Left kidney (tissue), 1 donor: ENCODE measurements at regions not wholly inside any gene's neighbourhood (a gene's known extent, or its start where the extent isn't known, plus 50 kb on each side); places are given as distances from the start of the nearest gene placed in this dataset.
"Not testable (repeated sequence)": the region's sequence is repeated elsewhere in the genome, so short reads cannot be mapped to it uniquely, and the experiment has no call there.

ENCODE experiments used
- DNase-seq: peaks from one replicate; pipeline ENCODE4 v3.0.0-alpha.2; 2013

- DNase-seq: no peak
Observed at GRCh38 chr10:117601716-117602115, 59.2 kb downstream of the EMX2 start.

- DNase-seq: no peak
Observed at GRCh38 chr10:117603081-117603480, 60.5 kb downstream of the EMX2 start.

GRCh38 chr10:117603726-117604125, 61.2 kb downstream of the EMX2 start:
- no peak for DNase-seq

GRCh38 chr10:117609095-117609795, 66.7 kb downstream of the EMX2 start:
- no peak for DNase-seq

- no peak for DNase-seq
Observed at GRCh38 chr10:117609796-117610170, 67.2 kb downstream of the EMX2 start.

GRCh38 chr10:117610321-117610720, 67.8 kb downstream of the EMX2 start:
- DNase-seq: no peak

- DNase-seq: no peak
Observed at GRCh38 chr10:117612113-117612512, 69.6 kb downstream of the EMX2 start.

GRCh38 chr10:117615649-117616048, 73.1 kb downstream of the EMX2 start:
- no peak for DNase-seq

GRCh38 chr10:117616179-117616578, 73.6 kb downstream of the EMX2 start:
- no peak for DNase-seq

- DNase-seq: no peak
Observed at GRCh38 chr10:117617086-117617485, 74.5 kb downstream of the EMX2 start.

GRCh38 chr10:117617659-117618058, 75.1 kb downstream of the EMX2 start:
- DNase-seq: no peak

- DNase-seq: no peak
Observed at GRCh38 chr10:117619223-117619622, 76.7 kb downstream of the EMX2 start.

- no peak for DNase-seq
Observed at GRCh38 chr10:117619707-117620405, 77.3 kb downstream of the EMX2 start.

- DNase-seq: no peak
Observed at GRCh38 chr10:117621196-117621595, 78.7 kb downstream of the EMX2 start.

GRCh38 chr10:117621795-117622420, 79.4 kb downstream of the EMX2 start:
- no peak for DNase-seq

- no peak for DNase-seq
Observed at GRCh38 chr10:117622471-117623184, 80.1 kb downstream of the EMX2 start.

- DNase-seq: no peak
Observed at GRCh38 chr10:117626228-117626627, 83.7 kb downstream of the EMX2 start.

GRCh38 chr10:117627561-117627960, 85.0 kb downstream of the EMX2 start:
- DNase-seq: no peak

GRCh38 chr10:117629717-117630116, 87.2 kb downstream of the EMX2 start:
- not testable (repeated sequence) for DNase-seq

- DNase-seq: no peak
Observed at GRCh38 chr10:117631276-117632145, 89.0 kb downstream of the EMX2 start.

GRCh38 chr10:117632406-117632805, 89.9 kb downstream of the EMX2 start:
- DNase-seq: no peak

- DNase-seq: no peak
Observed at GRCh38 chr10:117635826-117636225, 93.3 kb downstream of the EMX2 start.
